HepG2 (cell line): ENCODE measurements at regions not wholly inside any gene's neighbourhood (a gene's known extent, or its start where the extent isn't known, plus 50 kb on each side); places are given as distances from the start of the nearest gene placed in this dataset.

Experiments
- ATAC-seq: fragments of 200-7000 bp; cut with Tn5 transposase; 3 replicates; pipeline ENCODE4 v1.9.1; 2020; ENCODE audit warnings: mild to moderate bottlenecking, moderate library complexity
- BruUV-seq: library from RNA; stranded (reverse); fragments of 400-500 nt; replicated peaks from 2 replicates; lab custom pipeline; 2021; lab: Mats Ljungman, UMichigan
- CTCF ChIA-PET: fragments of 300-600 bp; formaldehyde crosslinking; extraction: SDS; loops from one replicate; lab custom pipeline; 2021; ENCODE audit warnings: low total read pairs, inconsistent platforms, low intra/inter-chr PET ratio; lab: Yijun Ruan, JAX
- POLR2A ChIA-PET: fragments of 350-600 bp; sonication (Branson Sonifier 250); formaldehyde crosslinking; loops from one replicate; lab custom pipeline; 2020; ENCODE audit warnings: antibody characterized with exemption, inconsistent platforms; lab: Yijun Ruan, JAX
- DNase-seq: peaks from one replicate; pipeline ENCODE4 v3.0.0-alpha.2; 2015; ENCODE audit warnings: low spot score
- FAIRE-seq: peaks from 3 replicates; lab custom pipeline; 2011; peaks lifted over from hg19 to GRCh38; lab: Jason Lieb, UNC
- H2AFZ ChIP-seq: one replicate; pipeline ENCODE4 v1.6.1; 2011; ENCODE audit warnings: low read length, inconsistent platforms
- H3K27ac ChIP-seq: fragments of 300-600 bp; 3 replicates; pipeline ENCODE4 v1.8.0; 2011; ENCODE audit warnings: mixed run types, mild to moderate bottlenecking, mixed read lengths, low read length, inconsistent platforms; ENCODE audit not compliant: insufficient read depth; ENCODE audit errors: extremely low read length
- H3K27me3 ChIP-seq, 2 experiments: fragments of 200-600 bp in 1 of 2; 2 replicates in 1 of 2; 3 replicates in 1 of 2; pipeline versions ENCODE4 v1.6.0 to v1.8.0; 2011; ENCODE audit warnings: low read length in 2 of 2, mild to moderate bottlenecking in 2 of 2, moderate library complexity in 2 of 2, inconsistent platforms in 1 of 2; ENCODE audit not compliant: insufficient read depth in 2 of 2, control insufficient read depth in 1 of 2
- H3K36me3 ChIP-seq, 2 experiments: fragments of 200-600 bp in 1 of 2; replicated peaks in 1 of 2; 2 replicates in 1 of 2; 3 replicates in 1 of 2; pipeline versions ENCODE4 v1.5.1 to v1.8.0; 2011; ENCODE audit warnings: low read length in 2 of 2, inconsistent platforms in 1 of 2; ENCODE audit not compliant: insufficient read depth in 2 of 2, control insufficient read depth in 1 of 2
- H3K4me1 ChIP-seq: 2 replicates; pipeline ENCODE4 v1.5.1; 2012; ENCODE audit warnings: low read length, inconsistent platforms; ENCODE audit not compliant: insufficient read depth
- H3K4me2 ChIP-seq: 2 replicates; pipeline ENCODE4 v1.6.0; 2011; ENCODE audit warnings: low read depth, low read length, inconsistent platforms
- H3K4me3 ChIP-seq, 3 experiments: fragments of 200-600 bp in 1 of 3; sonication (generic), shearing (Covaris generic) in 1 of 3; replicated peaks in 1 of 3; 2 replicates each; pipeline ENCODE4 v1.5.1; 2011 to 2016; ENCODE audit warnings: low read length in 3 of 3, inconsistent platforms in 2 of 3, low read depth in 2 of 3, mild to moderate bottlenecking in 2 of 3, control low read depth in 1 of 3, mixed read lengths in 1 of 3; ENCODE audit not compliant: insufficient read depth in 1 of 3
- H3K79me2 ChIP-seq: one replicate; pipeline ENCODE4 v1.6.1; 2011; ENCODE audit warnings: low read length, inconsistent platforms; ENCODE audit not compliant: insufficient read depth
- H3K9ac ChIP-seq: 2 replicates; pipeline ENCODE4 v1.6.0; 2011; ENCODE audit warnings: mild to moderate bottlenecking, low read depth, low read length, inconsistent platforms; ENCODE audit not compliant: insufficient read depth
- H3K9me3 ChIP-seq: 2 replicates; pipeline ENCODE4 v1.5.1; 2012; ENCODE audit warnings: mild to moderate bottlenecking, low read length
- H4K20me1 ChIP-seq: 2 replicates; pipeline ENCODE4 v1.6.0; 2011; ENCODE audit warnings: inconsistent platforms, mild to moderate bottlenecking, low read length, moderate library complexity; ENCODE audit not compliant: insufficient read depth
- AGO2 ChIP-seq: fragments of 200-400 bp; formaldehyde crosslinking; optimal IDR thresholded peaks from 2 replicates; pipeline ENCODE3; 2017; ENCODE audit warnings: mild to moderate bottlenecking, low read depth, low read length, moderate library complexity
- CCAR2 ChIP-seq: fragments of 200-400 bp; formaldehyde crosslinking; optimal IDR thresholded peaks from 2 replicates; pipeline ENCODE3; 2018; ENCODE audit warnings: low read depth, mild to moderate bottlenecking, low read length, moderate library complexity
- DDIT3 ChIP-seq: sonication (generic); formaldehyde crosslinking; IDR thresholded peaks from 2 replicates; pipeline ENCODE4 v1.4.0; 2020; ENCODE audit warnings: mild to moderate bottlenecking, missing genetic modification reagents
- GLMP ChIP-seq: sonication (generic); formaldehyde crosslinking; IDR thresholded peaks from 2 replicates; pipeline ENCODE4 v1.9.0; 2021; ENCODE audit warnings: missing genetic modification reagents, mild to moderate bottlenecking, borderline replicate concordance
- MED1 ChIP-seq: sonication (generic); formaldehyde crosslinking; IDR thresholded peaks from 2 replicates; pipeline ENCODE4 v1.4.0; 2020; ENCODE audit warnings: missing genetic modification reagents
- MIXL1 ChIP-seq: IDR thresholded peaks from 2 replicates; pipeline ENCODE4 v1.6.1; 2016
- SATB2 ChIP-seq: sonication (generic); formaldehyde crosslinking; IDR thresholded peaks from 2 replicates; pipeline ENCODE4 v1.5.0; 2020; ENCODE audit warnings: missing genetic modification reagents
- TOE1 ChIP-seq: sonication (generic); formaldehyde crosslinking; IDR thresholded peaks from 2 replicates; pipeline ENCODE4 v1.4.0; 2020; ENCODE audit warnings: mild to moderate bottlenecking, missing genetic modification reagents
- ZNF510 ChIP-seq: sonication (generic); formaldehyde crosslinking; IDR thresholded peaks from 2 replicates; pipeline ENCODE4 v1.4.0; 2020; ENCODE audit warnings: low read depth, mild to moderate bottlenecking, missing genetic modification reagents
- WGBS: methylation state at CpG from one replicate; pipeline ENCODE4 v1.1.6; 2017; ENCODE audit warnings: low lambda C conversion rate; 5-methylcytosine and 5-hydroxymethylcytosine counted together
- in situ Hi-C: cut with HindIII; loops from 2 replicates; pipeline ENCODE4 v1.10.0; 2017; ENCODE audit warnings: low pct_unique_long_range_greater_than_20kb; ENCODE audit not compliant: extremely low pct_ligation_motif_present
- intact Hi-C: fragments of 100-400 bp; cut with micrococcal nuclease; formaldehyde crosslinking; loops from one replicate; pipeline ENCODE4 v1.10.0; 2022; ENCODE audit not compliant: unreplicated experiment
- TF ChIP-seq, protein P1 (sequence below): sonication (generic); formaldehyde crosslinking; IDR thresholded peaks from 2 replicates; pipeline ENCODE4 v1.9.0; 2021; ENCODE audit warnings: missing genetic modification reagents, borderline replicate concordance

DNA sequence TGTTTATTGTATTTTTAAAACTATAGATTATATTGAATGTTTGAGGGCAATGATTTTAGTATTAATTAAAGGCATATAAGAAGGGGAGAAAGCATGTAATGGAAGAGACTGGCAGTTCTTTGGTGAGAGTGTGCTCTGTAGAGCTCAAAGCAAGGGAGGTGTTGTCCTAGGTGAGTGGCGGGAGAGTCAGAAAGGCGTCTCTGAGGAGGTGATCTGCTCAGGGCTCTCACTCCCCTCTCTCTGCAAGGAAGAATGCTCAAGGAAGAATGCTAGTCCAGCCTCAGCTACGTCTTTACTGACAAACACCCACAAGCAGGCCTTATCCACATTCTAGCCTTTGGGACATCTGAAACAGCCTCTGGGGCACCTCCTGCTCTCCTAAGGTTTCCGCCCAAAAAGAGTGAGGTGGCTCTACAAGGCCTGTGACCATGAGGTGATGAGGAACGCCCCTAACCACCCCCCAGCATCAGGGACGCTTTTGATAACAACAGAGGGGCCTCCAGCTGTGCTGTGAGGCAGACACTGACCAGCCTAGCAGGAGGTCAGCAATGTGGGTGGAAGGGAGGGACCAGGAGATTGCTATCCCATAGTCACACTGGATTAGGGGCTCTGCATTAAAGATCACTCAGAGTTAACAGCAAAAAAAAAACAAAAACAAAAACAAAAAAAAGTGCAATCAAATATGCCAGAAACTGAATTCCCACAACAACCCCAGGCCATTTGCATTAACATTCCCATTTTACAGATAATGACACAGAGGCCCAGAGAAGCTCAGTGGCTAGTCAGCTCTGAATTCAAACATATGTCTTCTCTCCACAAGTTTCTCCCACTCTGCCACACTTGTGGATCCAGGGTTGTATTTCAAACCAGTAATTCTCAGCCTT is 202.2 kb upstream of the CTNNB1 start:
- ChIA-PET CTCF (no interaction called here), POLR2A (no interaction called here)
- H3K4me1 ChIP-seq, result no peaks in the 10 kb centered on the region
- no peak overlapping the region for H2AFZ ChIP-seq
- DNase-seq, result no peak
- BruUV-seq, result no TSS peak
- ATAC-seq, result no peak
- H3K9ac ChIP-seq, result no peak overlapping the region
- H3K4me3 ChIP-seq, result no peak overlapping the region
- H3K27ac ChIP-seq, result no peak overlapping the region
- H3K4me2 ChIP-seq, result no peak overlapping the region
- FAIRE-seq, result no peak
- 33% methylated on average over 4 of the region's 6 CpGs for WGBS
- H3K27me3 ChIP-seq, result peaks cover 0 to 24% of the 10 kb centered on the region in 2 experiments; a peak in 3 of 5 replicates
- intact Hi-C loops (no loop called here), in situ Hi-C loops (no loop called here)
- no peaks in the 10 kb centered on the region for H4K20me1 ChIP-seq
- H3K36me3 ChIP-seq, result no peaks in the 10 kb centered on the region
- H3K9me3 ChIP-seq, result no peaks in the 10 kb centered on the region
- TF ChIP-seq ZNF510 (CRISPR knock-in tag) (no peak), SATB2 (no peak), TOE1 (no peak), AGO2 (no peak), MIXL1 (CRISPR knock-in tag) (no peak), GLMP (CRISPR knock-in tag) (no peak), MED1 (no peak), DDIT3 (no peak), CCAR2 (no peak)
- TF ChIP-seq, protein P1, sequence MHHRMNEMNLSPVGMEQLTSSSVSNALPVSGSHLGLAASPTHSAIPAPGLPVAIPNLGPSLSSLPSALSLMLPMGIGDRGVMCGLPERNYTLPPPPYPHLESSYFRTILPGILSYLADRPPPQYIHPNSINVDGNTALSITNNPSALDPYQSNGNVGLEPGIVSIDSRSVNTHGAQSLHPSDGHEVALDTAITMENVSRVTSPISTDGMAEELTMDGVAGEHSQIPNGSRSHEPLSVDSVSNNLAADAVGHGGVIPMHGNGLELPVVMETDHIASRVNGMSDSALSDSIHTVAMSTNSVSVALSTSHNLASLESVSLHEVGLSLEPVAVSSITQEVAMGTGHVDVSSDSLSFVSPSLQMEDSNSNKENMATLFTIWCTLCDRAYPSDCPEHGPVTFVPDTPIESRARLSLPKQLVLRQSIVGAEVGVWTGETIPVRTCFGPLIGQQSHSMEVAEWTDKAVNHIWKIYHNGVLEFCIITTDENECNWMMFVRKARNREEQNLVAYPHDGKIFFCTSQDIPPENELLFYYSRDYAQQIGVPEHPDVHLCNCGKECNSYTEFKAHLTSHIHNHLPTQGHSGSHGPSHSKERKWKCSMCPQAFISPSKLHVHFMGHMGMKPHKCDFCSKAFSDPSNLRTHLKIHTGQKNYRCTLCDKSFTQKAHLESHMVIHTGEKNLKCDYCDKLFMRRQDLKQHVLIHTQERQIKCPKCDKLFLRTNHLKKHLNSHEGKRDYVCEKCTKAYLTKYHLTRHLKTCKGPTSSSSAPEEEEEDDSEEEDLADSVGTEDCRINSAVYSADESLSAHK (CRISPR knock-in tag), result no peak
- TF ChIP-seq, all 625 proteins: peak for 0
- H3K79me2 ChIP-seq, result no peaks in the 10 kb centered on the region
